GM21737 (cell line): ENCODE measurements at regions not wholly inside any gene's neighbourhood (a gene's known extent, or its start where the extent isn't known, plus 50 kb on each side); places are given as distances from the start of the nearest gene placed in this dataset.

Experiments
- ATAC-seq: cut with Tn5 transposase; IDR thresholded peaks from one replicate; pipeline ENCODE4 v1.9.1; 2021; ENCODE audit warnings: mild to moderate bottlenecking, moderate library complexity; ENCODE audit not compliant: unreplicated experiment

GRCh38 chr2:126990200-126990599 lies 91.5 kb downstream of the TEX51 start:
- no peak for ATAC-seq

GRCh38 chr2:126990605-126991532 lies 92.2 kb downstream of the TEX51 start:
- ATAC-seq: no peak

- no peak for ATAC-seq
Measured at GRCh38 chr2:126994340-126994777, 95.7 kb downstream of the TEX51 start.

GRCh38 chr2:126995621-126996377 lies 97.1 kb downstream of the TEX51 start:
- no peak for ATAC-seq

GRCh38 chr2:126996378-126996699 lies 97.6 kb downstream of the TEX51 start:
- ATAC-seq: no peak
